Sigmoid colon (tissue), 6 donors: ENCODE measurements at regions not wholly inside any gene's neighbourhood (a gene's known extent, or its start where the extent isn't known, plus 50 kb on each side); places are given as distances from the start of the nearest gene placed in this dataset.
"Not testable (repeated sequence)": the region's sequence is repeated elsewhere in the genome, so short reads cannot be mapped to it uniquely, and the experiment has no call there.

ENCODE experiments used
- DNase-seq: peaks from one replicate; pipeline ENCODE4 v3.0.0-alpha.2; 2019
- H3K27ac ChIP-seq, 4 donors: fragments of 200-600 bp; sonication (generic); one replicate each; pipeline ENCODE4 v1.5.1; 2016 to 2019; ENCODE audit warnings: mild to moderate bottlenecking in 1 of 4
- H3K27me3 ChIP-seq, 3 donors: fragments of 200-600 bp; sonication (generic); one replicate each; pipeline ENCODE4 v1.5.1; 2019; ENCODE audit warnings: mild to moderate bottlenecking in 1 of 3
- H3K36me3 ChIP-seq, 4 donors: fragments of 200-600 bp; sonication (generic); one replicate each; pipeline ENCODE4 v1.5.1; 2016 to 2019
- H3K4me1 ChIP-seq, 4 donors: fragments of 200-600 bp; sonication (generic); one replicate each; pipeline ENCODE4 v1.5.1; 2017 to 2019
- H3K4me3 ChIP-seq, 4 donors: fragments of 200-600 bp; sonication (generic); one replicate each; pipeline ENCODE4 v1.5.1; 2017 to 2019; ENCODE audit warnings: mild to moderate bottlenecking in 2 of 4, moderate library complexity in 1 of 4
- H3K9me3 ChIP-seq, 4 donors: fragments of 200-600 bp in 3 of 4; sonication (generic) in 3 of 4; one replicate each; pipeline versions ENCODE4 v1.5.1 to v1.6.1; 2013 to 2019
- CTCF ChIP-seq, 4 experiments: fragments of 450-650 bp in 3 of 4; fragments of 200-600 bp in 1 of 4; IDR thresholded peaks; one replicate each; pipeline ENCODE4 v1.5.1; 2016 to 2019; ENCODE audit warnings: antibody characterized with exemption in 4 of 4, mild to moderate bottlenecking in 3 of 4, moderate library complexity in 2 of 4
- EP300 ChIP-seq, 4 donors: sonication (generic); formaldehyde crosslinking; IDR thresholded peaks; one replicate each; pipeline ENCODE4 v1.6.1; 2017; ENCODE audit warnings: antibody characterized with exemption in 4 of 4
- POLR2A ChIP-seq, 2 donors: fragments of 450-650 bp; IDR thresholded peaks; one replicate each; pipeline ENCODE4 v1.6.1; 2016; ENCODE audit warnings: antibody characterized with exemption in 2 of 2, mild to moderate bottlenecking in 2 of 2, moderate library complexity in 2 of 2
- POLR2AphosphoS5 ChIP-seq, 4 donors: sonication (generic); formaldehyde crosslinking; IDR thresholded peaks; one replicate each; pipeline ENCODE4 v1.6.1; 2017; ENCODE audit warnings: antibody characterized with exemption in 4 of 4
- WGBS, 2 donors: extraction: QIAGEN DNeasy Blood & Tissue Kit; methylation state at CpG; one replicate each; pipeline ENCODE4 v1.1.7; 2013; 5-methylcytosine and 5-hydroxymethylcytosine counted together
- intact Hi-C: fragments of 100-400 bp; cut with DNase I; formaldehyde crosslinking; loops from one replicate; pipeline ENCODE4 v1.15.1; 2023
- donor health status: healthy with polysubstance abuse.
- donor health status: healthy.

DNA sequence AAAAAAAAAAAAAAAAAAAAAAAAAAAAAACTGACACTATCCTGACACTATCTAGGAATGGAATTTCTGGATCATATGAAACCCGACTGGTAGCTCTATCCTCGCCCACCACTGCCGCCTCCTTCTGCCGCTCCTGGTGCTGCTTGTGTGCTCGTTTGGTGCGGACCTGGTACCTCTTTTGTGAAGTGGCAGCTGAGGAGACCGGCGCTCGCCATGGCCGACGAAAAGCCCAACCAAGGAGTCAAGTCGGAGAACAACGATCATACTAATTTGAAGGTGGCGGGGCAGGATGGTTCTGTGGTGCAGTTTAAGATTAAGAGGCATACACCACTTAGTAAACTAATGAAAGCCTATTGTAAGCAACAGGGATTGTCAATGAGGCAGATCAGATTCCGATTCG, 130.6 kb downstream of the SEPTIN14 start:
- H3K27ac ChIP-seq: no peak overlapping the region
- no peak for TF ChIP-seq EP300 (IDR thresholded peaks at IDR 0.05)
- no peak for TF ChIP-seq POLR2A (IDR thresholded peaks at IDR 0.05)
- no peak for TF ChIP-seq POLR2AphosphoS5 (IDR thresholded peaks at IDR 0.05)
- no peak for TF ChIP-seq CTCF (IDR thresholded peaks at IDR 0.05)
- WGBS, 2 donors: 96 to 97% methylated on average over 16 of the region's 16 CpGs
- no peak for DNase-seq
- H3K9me3 ChIP-seq: no peaks in the 10 kb centered on the region
- no peak overlapping the region for H3K4me3 ChIP-seq
- H3K4me1 ChIP-seq: no peaks in the 10 kb centered on the region
- intact Hi-C loops: no loop called here
- no peaks in the 10 kb centered on the region for H3K36me3 ChIP-seq
- no peaks in the 10 kb centered on the region for H3K27me3 ChIP-seq

DNA sequence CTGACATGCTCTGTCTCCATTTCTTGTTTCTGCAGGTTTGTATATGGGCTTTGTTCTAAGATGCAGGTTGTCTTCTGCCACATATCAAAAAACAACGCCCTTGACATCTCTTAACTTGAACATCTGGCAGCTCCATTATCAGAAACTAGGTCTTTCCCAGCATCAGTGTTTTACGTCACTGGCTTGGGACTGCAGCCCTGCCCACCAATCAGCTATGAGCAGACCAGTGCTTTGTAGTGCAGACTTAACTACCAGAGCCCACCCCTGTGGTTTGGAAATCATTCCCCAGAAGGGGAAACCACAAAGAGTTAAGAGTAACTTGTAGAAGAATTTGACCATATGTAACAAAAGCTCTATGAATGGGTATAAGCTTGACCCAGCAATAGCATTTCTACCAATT, 132.4 kb downstream of the SEPTIN14 start:
- H3K9me3 ChIP-seq: no peaks in the 10 kb centered on the region
- no peaks in the 10 kb centered on the region for H3K36me3 ChIP-seq
- no peak for TF ChIP-seq EP300 (IDR thresholded peaks at IDR 0.05)
- TF ChIP-seq POLR2A (IDR thresholded peaks at IDR 0.05): no peak
- TF ChIP-seq POLR2AphosphoS5 (IDR thresholded peaks at IDR 0.05): no peak
- no peak for TF ChIP-seq CTCF (IDR thresholded peaks at IDR 0.05)
- H3K4me1 ChIP-seq: no peaks in the 10 kb centered on the region
- no peaks in the 10 kb centered on the region for H3K27me3 ChIP-seq
- 78% methylated on average over 2 of the region's 2 CpGs for WGBS, 2 donors
- no peak overlapping the region for H3K4me3 ChIP-seq
- no peak overlapping the region for H3K27ac ChIP-seq
- intact Hi-C loops: no loop called here
- DNase-seq: no peak

DNA sequence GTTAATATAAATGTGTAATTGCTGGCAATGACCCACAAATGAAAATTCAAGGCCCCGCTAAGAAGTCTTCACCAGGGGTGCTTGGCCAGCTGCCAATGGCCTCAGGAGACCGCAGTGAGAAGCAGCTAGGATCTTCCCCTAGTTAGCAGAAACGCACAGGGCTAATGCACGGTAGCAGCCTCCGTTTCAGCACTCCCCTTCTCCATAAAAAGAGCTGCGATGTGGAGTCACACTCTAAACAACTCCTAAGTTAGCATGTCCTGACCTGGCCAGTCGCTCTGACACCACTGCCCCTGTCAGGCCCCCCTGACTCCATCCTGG, 139.0 kb downstream of the SEPTIN14 start:
- no peak overlapping the region for H3K4me3 ChIP-seq
- WGBS, 2 donors: 41 to 58% methylated on average over 7 of the region's 7 CpGs
- no peak for TF ChIP-seq CTCF (IDR thresholded peaks at IDR 0.05)
- no peak for TF ChIP-seq POLR2AphosphoS5 (IDR thresholded peaks at IDR 0.05)
- no peak for TF ChIP-seq EP300 (IDR thresholded peaks at IDR 0.05)
- TF ChIP-seq POLR2A (IDR thresholded peaks at IDR 0.05): no peak
- H3K27me3 ChIP-seq: no peaks in the 10 kb centered on the region
- no peak overlapping the region for H3K27ac ChIP-seq
- no peaks in the 10 kb centered on the region for H3K4me1 ChIP-seq
- H3K9me3 ChIP-seq: no peaks in the 10 kb centered on the region
- DNase-seq: no peak
- intact Hi-C loops: no loop called here
- H3K36me3 ChIP-seq: no peaks in the 10 kb centered on the region

GRCh38 chr7:55722874-55723620, 139.5 kb downstream of the SEPTIN14 start:
- 49% methylated on average over 5 of the region's 7 CpGs for WGBS, 2 donors
- intact Hi-C loops, H3K4me1 ChIP-seq, H3K36me3 ChIP-seq, H3K27ac ChIP-seq, DNase-seq, H3K4me3 ChIP-seq, H3K9me3 ChIP-seq, H3K27me3 ChIP-seq: not testable (repeated sequence)

- not testable (repeated sequence) for DNase-seq, H3K9me3 ChIP-seq, H3K27ac ChIP-seq
Observed at GRCh38 chr7:55721004-55721403, 141.5 kb downstream of the SEPTIN14 start.

GRCh38 chr7:55715247-55715867, 143.1 kb upstream of the VOPP1 start:
- H3K9me3 ChIP-seq, intact Hi-C loops, H3K4me1 ChIP-seq, H3K36me3 ChIP-seq, DNase-seq, H3K27me3 ChIP-seq, H3K4me3 ChIP-seq, H3K27ac ChIP-seq: not testable (repeated sequence)
- WGBS, 2 donors: 20 to 54% methylated on average over 4 to 5 of the region's 5 CpGs

More at GRCh38 chr7:55721004-55721403, 141.5 kb downstream of the SEPTIN14 start:
- H3K36me3 ChIP-seq, H3K27me3 ChIP-seq, intact Hi-C loops, H3K4me3 ChIP-seq, H3K4me1 ChIP-seq: not testable (repeated sequence)
- WGBS, 2 donors: 50% methylated on average over 1 of the region's 1 CpG; no CpG with 5 or more reads in 1 of the 2 donors

- H3K27me3 ChIP-seq, intact Hi-C loops, H3K9me3 ChIP-seq, H3K4me3 ChIP-seq, H3K27ac ChIP-seq, DNase-seq, H3K4me1 ChIP-seq, H3K36me3 ChIP-seq: not testable (repeated sequence)
- WGBS, 2 donors: 9 to 56% methylated on average over 2 of the region's 2 CpGs
Observed at GRCh38 chr7:55714370-55714769, 142.1 kb upstream of the VOPP1 start.

- H3K4me1 ChIP-seq, H3K9me3 ChIP-seq, H3K4me3 ChIP-seq, H3K36me3 ChIP-seq, H3K27me3 ChIP-seq, DNase-seq, H3K27ac ChIP-seq, intact Hi-C loops: not testable (repeated sequence)
- WGBS, 2 donors: 91 to 93% methylated on average over 2 of the region's 2 CpGs
Observed at GRCh38 chr7:55710312-55710711, 138.0 kb upstream of the VOPP1 start.

DNA sequence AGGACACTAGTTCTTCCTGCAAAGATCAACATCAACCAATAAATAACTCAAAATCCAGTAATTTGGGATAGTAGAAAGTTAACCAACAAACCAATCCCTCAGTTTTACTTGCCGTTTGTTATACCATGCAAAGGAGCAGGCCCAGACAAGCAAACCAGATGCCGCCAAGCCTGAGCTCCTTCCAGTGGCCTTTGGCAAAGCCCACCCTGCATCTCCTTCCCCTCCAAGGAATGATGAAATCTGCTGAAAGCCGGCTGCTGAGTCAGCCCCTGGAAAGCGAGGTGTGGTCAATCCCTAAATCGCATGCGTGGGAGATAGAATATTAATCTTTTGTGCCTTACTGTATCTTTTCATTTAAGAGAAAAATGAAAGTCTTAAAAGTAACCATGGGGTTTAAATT, 135.7 kb upstream of the VOPP1 start:
- H3K4me1 ChIP-seq, H3K27ac ChIP-seq, H3K36me3 ChIP-seq, H3K4me3 ChIP-seq, intact Hi-C loops, DNase-seq, H3K9me3 ChIP-seq, H3K27me3 ChIP-seq: not testable (repeated sequence)
- 88 to 95% methylated on average over 6 of the region's 6 CpGs for WGBS, 2 donors
